ENCODE measurements at regions not wholly inside any gene's neighbourhood (a gene's known extent, or its start where the extent isn't known, plus 50 kb on each side); places are given as distances from the start of the nearest gene placed in this dataset.

DNA sequence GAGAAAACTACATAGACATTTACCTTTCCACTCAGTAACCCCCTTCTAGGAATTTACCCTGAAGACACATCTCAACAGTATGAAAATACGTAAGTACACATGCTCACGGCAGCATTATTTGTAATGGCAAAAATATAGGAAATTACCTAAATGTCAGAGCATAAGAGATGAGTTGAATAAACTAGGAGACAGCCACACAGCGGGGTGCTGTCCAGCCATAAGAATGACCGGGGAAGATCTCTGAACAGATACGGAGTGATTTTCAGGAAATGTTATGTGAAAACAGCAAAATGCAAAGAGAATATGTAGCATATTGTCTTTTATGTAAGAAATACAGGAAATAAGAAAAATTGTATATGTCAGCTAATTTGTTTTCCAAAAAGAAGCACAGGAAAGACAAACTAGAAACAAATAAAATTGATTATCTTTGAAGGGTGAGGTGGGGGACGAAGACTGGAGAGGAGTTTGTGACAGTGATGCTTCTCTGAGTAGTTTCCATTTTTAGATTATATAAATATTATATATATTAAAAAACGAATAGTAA lies 195.4 kb downstream of the HAUS1 start:
- TF ChIP-seq, protein P1, sequence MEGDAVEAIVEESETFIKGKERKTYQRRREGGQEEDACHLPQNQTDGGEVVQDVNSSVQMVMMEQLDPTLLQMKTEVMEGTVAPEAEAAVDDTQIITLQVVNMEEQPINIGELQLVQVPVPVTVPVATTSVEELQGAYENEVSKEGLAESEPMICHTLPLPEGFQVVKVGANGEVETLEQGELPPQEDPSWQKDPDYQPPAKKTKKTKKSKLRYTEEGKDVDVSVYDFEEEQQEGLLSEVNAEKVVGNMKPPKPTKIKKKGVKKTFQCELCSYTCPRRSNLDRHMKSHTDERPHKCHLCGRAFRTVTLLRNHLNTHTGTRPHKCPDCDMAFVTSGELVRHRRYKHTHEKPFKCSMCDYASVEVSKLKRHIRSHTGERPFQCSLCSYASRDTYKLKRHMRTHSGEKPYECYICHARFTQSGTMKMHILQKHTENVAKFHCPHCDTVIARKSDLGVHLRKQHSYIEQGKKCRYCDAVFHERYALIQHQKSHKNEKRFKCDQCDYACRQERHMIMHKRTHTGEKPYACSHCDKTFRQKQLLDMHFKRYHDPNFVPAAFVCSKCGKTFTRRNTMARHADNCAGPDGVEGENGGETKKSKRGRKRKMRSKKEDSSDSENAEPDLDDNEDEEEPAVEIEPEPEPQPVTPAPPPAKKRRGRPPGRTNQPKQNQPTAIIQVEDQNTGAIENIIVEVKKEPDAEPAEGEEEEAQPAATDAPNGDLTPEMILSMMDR (IDR thresholded peaks at IDR 0.05), result no peak
- TF ChIP-seq EZH2phosphoT487 (IDR thresholded peaks at IDR 0.05), result no peak
